Stimulated activated CD8-positive, alpha-beta memory T cell treated with anti-CD3 and anti-CD28 coated beads, Interleukin-12 subunit alpha, Interleukin-12 subunit beta, amount 100 ng/mL, for 1 hour (primary cell): ENCODE measurements at regions not wholly inside any gene's neighbourhood (a gene's known extent, or its start where the extent isn't known, plus 50 kb on each side); places are given as distances from the start of the nearest gene placed in this dataset.
"Not testable (repeated sequence)": the region's sequence is repeated elsewhere in the genome, so short reads cannot be mapped to it uniquely, and the experiment has no call there.

ENCODE experiments used
- DNase-seq: peaks from one replicate; pipeline ENCODE4 v3.0.0-alpha.2; 2020; ENCODE audit warnings: low read depth

GRCh38 chr4:74544655-74545361 is 99.9 kb downstream of the AREG start:
- no peak for DNase-seq

GRCh38 chr4:74545448-74545847 is 100.5 kb downstream of the AREG start:
- DNase-seq = no peak

GRCh38 chr4:74546057-74546456 is 101.1 kb downstream of the AREG start:
- DNase-seq = no peak

GRCh38 chr4:74547042-74547441 is 102.1 kb downstream of the AREG start:
- DNase-seq = no peak

- no peak for DNase-seq
Observed at GRCh38 chr4:74548561-74548960, 103.6 kb downstream of the AREG start.

GRCh38 chr4:74549936-74550335 is 105.0 kb downstream of the AREG start:
- DNase-seq = no peak

- no peak for DNase-seq
Observed at GRCh38 chr4:74555231-74555630, 110.3 kb downstream of the AREG start.

GRCh38 chr4:74555843-74556242 is 110.9 kb downstream of the AREG start:
- no peak for DNase-seq

GRCh38 chr4:74559853-74560252 is 114.9 kb downstream of the AREG start:
- no peak for DNase-seq

- no peak for DNase-seq
Observed at GRCh38 chr4:74567981-74568380, 123.0 kb downstream of the AREG start.

GRCh38 chr4:74570095-74570494 is 125.2 kb downstream of the AREG start:
- no peak for DNase-seq

- DNase-seq = no peak
Observed at GRCh38 chr4:74578329-74578728, 133.4 kb downstream of the AREG start.

- DNase-seq = not testable (repeated sequence)
Observed at GRCh38 chr4:74578865-74579264, 133.9 kb downstream of the AREG start.

- DNase-seq = no peak
Observed at GRCh38 chr4:74583089-74583700, 138.3 kb downstream of the AREG start.

- DNase-seq = no peak
Observed at GRCh38 chr4:74583757-74584156, 138.8 kb downstream of the AREG start.

GRCh38 chr4:74588350-74588749 is 143.4 kb downstream of the AREG start:
- no peak for DNase-seq

- DNase-seq = no peak
Observed at GRCh38 chr4:74590476-74590875, 145.5 kb downstream of the AREG start.

GRCh38 chr4:74598611-74599325 is 153.8 kb downstream of the AREG start:
- no peak for DNase-seq

GRCh38 chr4:74603186-74603585 is 158.2 kb downstream of the AREG start:
- no peak for DNase-seq

- no peak for DNase-seq
Observed at GRCh38 chr4:74608151-74608949, 163.4 kb downstream of the AREG start.

- DNase-seq = no peak
Observed at GRCh38 chr4:74610491-74610890, 165.6 kb downstream of the AREG start.

GRCh38 chr4:74612837-74613236 is 167.9 kb downstream of the AREG start:
- DNase-seq = no peak
